ENCODE measurements at regions not wholly inside any gene's neighbourhood (a gene's known extent, or its start where the extent isn't known, plus 50 kb on each side); places are given as distances from the start of the nearest gene placed in this dataset.

- TF ChIP-seq POLR2A (IDR thresholded peaks at IDR 0.05): no peak
- TF ChIP-seq, protein P1, sequence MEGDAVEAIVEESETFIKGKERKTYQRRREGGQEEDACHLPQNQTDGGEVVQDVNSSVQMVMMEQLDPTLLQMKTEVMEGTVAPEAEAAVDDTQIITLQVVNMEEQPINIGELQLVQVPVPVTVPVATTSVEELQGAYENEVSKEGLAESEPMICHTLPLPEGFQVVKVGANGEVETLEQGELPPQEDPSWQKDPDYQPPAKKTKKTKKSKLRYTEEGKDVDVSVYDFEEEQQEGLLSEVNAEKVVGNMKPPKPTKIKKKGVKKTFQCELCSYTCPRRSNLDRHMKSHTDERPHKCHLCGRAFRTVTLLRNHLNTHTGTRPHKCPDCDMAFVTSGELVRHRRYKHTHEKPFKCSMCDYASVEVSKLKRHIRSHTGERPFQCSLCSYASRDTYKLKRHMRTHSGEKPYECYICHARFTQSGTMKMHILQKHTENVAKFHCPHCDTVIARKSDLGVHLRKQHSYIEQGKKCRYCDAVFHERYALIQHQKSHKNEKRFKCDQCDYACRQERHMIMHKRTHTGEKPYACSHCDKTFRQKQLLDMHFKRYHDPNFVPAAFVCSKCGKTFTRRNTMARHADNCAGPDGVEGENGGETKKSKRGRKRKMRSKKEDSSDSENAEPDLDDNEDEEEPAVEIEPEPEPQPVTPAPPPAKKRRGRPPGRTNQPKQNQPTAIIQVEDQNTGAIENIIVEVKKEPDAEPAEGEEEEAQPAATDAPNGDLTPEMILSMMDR (IDR thresholded peaks at IDR 0.05): no peak
Measured at GRCh38 chr2:133766164-133766832, 198.0 kb upstream of the NCKAP5 start.
